Transverse colon (tissue), 4 donors: ENCODE measurements at regions not wholly inside any gene's neighbourhood (a gene's known extent, or its start where the extent isn't known, plus 50 kb on each side); places are given as distances from the start of the nearest gene placed in this dataset.

Experiments
- DNase-seq: peaks from one replicate; pipeline ENCODE4 v3.0.0-alpha.2; 2019
- H3K27ac ChIP-seq, 4 donors: fragments of 200-600 bp; sonication (generic); 2 replicates each; pipeline ENCODE4 v1.5.1; 2016 to 2018; ENCODE audit warnings: inconsistent platforms in 4 of 4
- H3K27me3 ChIP-seq: fragments of 200-600 bp; sonication (generic); 2 replicates; pipeline ENCODE4 v1.5.1; 2017; ENCODE audit warnings: inconsistent platforms
- H3K36me3 ChIP-seq, 4 donors: fragments of 200-600 bp; sonication (generic); 2 replicates each; pipeline ENCODE4 v1.5.1; 2017 to 2019; ENCODE audit warnings: inconsistent platforms in 4 of 4
- H3K4me1 ChIP-seq, 4 donors: fragments of 200-600 bp; sonication (generic); 2 replicates each; pipeline ENCODE4 v1.5.1; 2017 to 2020; ENCODE audit warnings: inconsistent platforms in 4 of 4
- H3K4me3 ChIP-seq, 4 donors: fragments of 200-600 bp; sonication (generic); 1 replicate in 1 of 4; 2 replicates in 3 of 4; pipeline versions ENCODE4 v1.5.1 to v1.6.1; 2017 to 2019; ENCODE audit warnings: inconsistent platforms in 4 of 4
- H3K9me3 ChIP-seq, 2 donors: fragments of 200-600 bp; sonication (generic); 2 replicates each; pipeline ENCODE4 v1.5.1; 2017 to 2019; ENCODE audit warnings: inconsistent platforms in 2 of 2
- EP300 ChIP-seq: sonication (generic); formaldehyde crosslinking; IDR thresholded peaks from one replicate; pipeline ENCODE4 v1.6.1; 2017; ENCODE audit warnings: antibody characterized with exemption, low read depth
- POLR2A ChIP-seq: fragments of 450-650 bp; IDR thresholded peaks from one replicate; pipeline ENCODE4 v1.6.1; 2016; ENCODE audit warnings: antibody characterized with exemption, mild to moderate bottlenecking, moderate library complexity
- POLR2AphosphoS5 ChIP-seq, 3 donors: sonication (generic); formaldehyde crosslinking; IDR thresholded peaks; one replicate each; pipeline ENCODE4 v1.6.1; 2016; ENCODE audit warnings: antibody characterized with exemption in 3 of 3
- WGBS, 2 donors: methylation state at CpG; one replicate each; pipeline ENCODE4 v1.1.5; 2018; ENCODE audit warnings: low coverage in 1 of 2; 5-methylcytosine and 5-hydroxymethylcytosine counted together
- in situ Hi-C, 4 donors: fragments of 200-750 bp; cut with MboI; loops; one replicate each; pipeline versions ENCODE4 v1.15.0 to v1.15.1; 2017; ENCODE audit warnings: low sequenced_read_pairs in 3 of 4, low pct_ligation_motif_present in 1 of 4, low pct_unique_long_range_greater_than_20kb in 1 of 4
- intact Hi-C: fragments of 100-400 bp; cut with DNase I; formaldehyde crosslinking; loops from one replicate; pipeline ENCODE4 v1.15.1; 2023; ENCODE audit warnings: low total_unique reads
- TF ChIP-seq, protein P1 (sequence below), 5 experiments: fragments of 200-600 bp in 3 of 5; fragments of 450-650 bp in 2 of 5; sonication (generic) in 3 of 5; IDR thresholded peaks; 1 replicate in 2 of 5; 2 replicates in 3 of 5; pipeline ENCODE4 v1.5.1; 2016 to 2017; ENCODE audit warnings: antibody characterized with exemption in 5 of 5, inconsistent platforms in 3 of 5, mild to moderate bottlenecking in 2 of 5, moderate library complexity in 1 of 5

DNA sequence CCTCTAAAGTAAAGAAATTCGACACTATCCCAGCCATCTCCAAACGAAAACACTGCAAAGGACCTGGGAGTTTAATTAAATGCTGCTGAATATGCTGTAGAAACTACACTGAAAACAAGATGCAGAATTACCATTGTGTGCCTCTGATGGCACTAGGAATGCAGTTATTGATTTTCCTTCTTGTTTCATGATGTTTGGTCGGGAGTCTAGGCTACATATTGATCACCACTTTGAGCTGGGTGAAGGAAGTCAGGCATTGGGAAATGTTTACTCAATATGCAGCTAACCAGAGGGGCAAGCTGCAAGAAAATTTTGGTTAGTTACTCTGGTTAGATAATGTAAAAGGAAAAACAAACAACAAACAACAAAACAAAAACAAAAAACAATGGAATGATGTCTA is 650.7 kb upstream of the GALNTL6 start:
- H3K4me1 ChIP-seq: no peaks in the 10 kb centered on the region
- H3K9me3 ChIP-seq: no peaks in the 10 kb centered on the region
- H3K36me3 ChIP-seq: no peaks in the 10 kb centered on the region
- intact Hi-C loops: no loop called here
- WGBS, 2 donors: 26 to 54% methylated on average over 3 of the region's 3 CpGs
- in situ Hi-C loops: no loop called here
- no peak for DNase-seq
- no peak overlapping the region for H3K4me3 ChIP-seq
- no peak overlapping the region for H3K27ac ChIP-seq
- TF ChIP-seq, protein P1, sequence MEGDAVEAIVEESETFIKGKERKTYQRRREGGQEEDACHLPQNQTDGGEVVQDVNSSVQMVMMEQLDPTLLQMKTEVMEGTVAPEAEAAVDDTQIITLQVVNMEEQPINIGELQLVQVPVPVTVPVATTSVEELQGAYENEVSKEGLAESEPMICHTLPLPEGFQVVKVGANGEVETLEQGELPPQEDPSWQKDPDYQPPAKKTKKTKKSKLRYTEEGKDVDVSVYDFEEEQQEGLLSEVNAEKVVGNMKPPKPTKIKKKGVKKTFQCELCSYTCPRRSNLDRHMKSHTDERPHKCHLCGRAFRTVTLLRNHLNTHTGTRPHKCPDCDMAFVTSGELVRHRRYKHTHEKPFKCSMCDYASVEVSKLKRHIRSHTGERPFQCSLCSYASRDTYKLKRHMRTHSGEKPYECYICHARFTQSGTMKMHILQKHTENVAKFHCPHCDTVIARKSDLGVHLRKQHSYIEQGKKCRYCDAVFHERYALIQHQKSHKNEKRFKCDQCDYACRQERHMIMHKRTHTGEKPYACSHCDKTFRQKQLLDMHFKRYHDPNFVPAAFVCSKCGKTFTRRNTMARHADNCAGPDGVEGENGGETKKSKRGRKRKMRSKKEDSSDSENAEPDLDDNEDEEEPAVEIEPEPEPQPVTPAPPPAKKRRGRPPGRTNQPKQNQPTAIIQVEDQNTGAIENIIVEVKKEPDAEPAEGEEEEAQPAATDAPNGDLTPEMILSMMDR (IDR thresholded peaks at IDR 0.05): no peak
- TF ChIP-seq POLR2A (no peak), POLR2AphosphoS5 (IDR thresholded peaks at IDR 0.05) (no peak)
- no peaks in the 10 kb centered on the region for H3K27me3 ChIP-seq

DNA sequence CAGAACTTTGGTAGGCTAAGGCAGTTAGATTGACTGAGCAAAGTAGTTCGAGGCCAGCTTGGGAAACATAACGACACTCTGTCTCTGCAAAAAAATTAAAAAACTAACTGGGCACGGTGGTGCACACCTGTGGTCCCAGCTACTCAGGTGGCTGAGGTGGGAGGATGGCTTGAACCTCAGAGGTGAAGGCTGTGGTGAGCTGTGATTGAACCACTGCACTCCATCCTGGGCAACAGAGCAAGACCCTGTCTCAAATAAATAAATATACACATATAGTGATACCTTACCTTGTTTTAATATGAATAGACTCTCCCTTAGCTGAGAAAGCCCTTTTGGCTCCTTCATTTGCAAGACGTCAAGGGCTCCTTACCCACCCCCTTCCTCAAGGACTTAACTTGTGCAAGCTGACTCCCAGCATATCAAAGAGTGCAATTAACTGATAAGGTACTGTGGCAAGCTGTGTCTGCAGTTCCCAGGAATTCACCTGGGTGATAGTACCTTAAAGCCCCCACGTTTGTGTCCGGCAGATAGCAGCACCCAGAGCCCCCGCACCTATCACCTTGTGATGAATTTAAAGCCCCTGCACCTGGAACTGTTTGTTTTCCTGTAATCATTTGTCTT is 655.6 kb upstream of the GALNTL6 start:
- DNase-seq: no peak
- TF ChIP-seq POLR2AphosphoS5 (IDR thresholded peaks at IDR 0.05): no peak
- TF ChIP-seq, protein P1 (IDR thresholded peaks at IDR 0.05): no peak
- TF ChIP-seq POLR2A: no peak
- no peak for TF ChIP-seq EP300
- intact Hi-C loops (no loop called here), in situ Hi-C loops (no loop called here)
- H3K36me3 ChIP-seq: no peaks in the 10 kb centered on the region
- H3K27me3 ChIP-seq: no peaks in the 10 kb centered on the region
- no peaks in the 10 kb centered on the region for H3K4me1 ChIP-seq
- 39 to 55% methylated on average over 6 to 7 of the region's 7 CpGs for WGBS, 2 donors
- no peak overlapping the region for H3K27ac ChIP-seq
- no peaks in the 10 kb centered on the region for H3K9me3 ChIP-seq
- H3K4me3 ChIP-seq: no peak overlapping the region

DNA sequence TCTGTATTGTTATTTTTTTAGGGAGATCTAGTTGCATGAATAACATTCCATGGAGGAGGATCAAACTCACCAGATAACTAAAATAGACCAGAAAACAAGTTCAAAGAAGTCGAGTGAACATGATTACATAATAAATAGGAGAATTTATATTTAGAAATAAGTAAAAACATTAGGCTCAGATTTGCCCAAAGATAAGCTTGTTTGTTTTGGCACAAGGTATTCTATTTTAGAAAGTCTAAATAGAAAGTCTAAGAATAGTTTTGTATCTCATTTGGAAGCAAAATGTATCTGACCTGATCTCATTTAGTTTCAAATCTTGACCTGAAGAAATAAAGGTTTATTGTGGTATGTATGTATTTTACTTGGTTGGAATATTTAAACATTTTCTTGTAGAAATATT is 670.6 kb upstream of the GALNTL6 start:
- intact Hi-C loops: no loop called here

DNA sequence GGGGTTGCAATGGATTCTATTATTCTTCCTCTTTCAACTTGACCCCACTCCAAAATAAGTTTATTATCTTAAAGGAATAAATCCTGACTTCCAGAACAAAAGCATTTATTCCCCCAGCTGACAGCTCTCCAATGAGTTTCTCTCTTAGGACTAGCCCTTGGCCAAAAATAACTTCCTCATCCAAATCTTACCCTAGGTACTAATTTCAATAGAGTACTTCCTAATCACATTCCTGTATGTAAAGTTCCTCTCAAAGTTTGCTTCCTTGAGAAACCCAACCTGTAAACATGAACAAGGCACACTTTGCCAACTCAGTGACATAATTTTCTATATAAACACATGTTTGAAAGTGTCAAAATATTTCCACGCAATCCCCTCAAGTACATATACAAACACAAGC is 671.2 kb upstream of the GALNTL6 start:
- H3K27ac ChIP-seq: no peak overlapping the region
- 73 to 100% methylated on average over 1 of the region's 1 CpG for WGBS, 2 donors
- no peaks in the 10 kb centered on the region for H3K9me3 ChIP-seq
- H3K36me3 ChIP-seq: no peaks in the 10 kb centered on the region
- no peaks in the 10 kb centered on the region for H3K4me1 ChIP-seq
- TF ChIP-seq EP300 (no peak), POLR2A (no peak), POLR2AphosphoS5 (IDR thresholded peaks at IDR 0.05) (no peak)
- TF ChIP-seq, protein P1 (IDR thresholded peaks at IDR 0.05): no peak
- DNase-seq: no peak
- in situ Hi-C loops (no loop called here), intact Hi-C loops (no loop called here)
- no peak overlapping the region for H3K4me3 ChIP-seq
- no peaks in the 10 kb centered on the region for H3K27me3 ChIP-seq

More for the DNA sequence above, 670.6 kb upstream of the GALNTL6 start:
- WGBS, 2 donors: 8 to 22% methylated on average over 1 of the region's 1 CpG
- Histone ChIP-seq H3K4me3 (no peak overlapping the region), H3K9me3 (no peaks in the 10 kb centered on the region), H3K4me1 (no peaks in the 10 kb centered on the region), H3K36me3 (no peaks in the 10 kb centered on the region), H3K27me3 (no peaks in the 10 kb centered on the region), H3K27ac (no peak overlapping the region)
- TF ChIP-seq POLR2AphosphoS5 (IDR thresholded peaks at IDR 0.05): no peak
- TF ChIP-seq EP300: no peak
- TF ChIP-seq POLR2A: no peak
- TF ChIP-seq, protein P1 (IDR thresholded peaks at IDR 0.05): no peak
- in situ Hi-C loops: no loop called here
- no peak for DNase-seq
